Stomach (tissue), 8 donors: ENCODE measurements at regions not wholly inside any gene's neighbourhood (a gene's known extent, or its start where the extent isn't known, plus 50 kb on each side); places are given as distances from the start of the nearest gene placed in this dataset.

Experiments used
- DNase-seq, 2 donors: peaks; one replicate each; pipeline versions ENCODE4 v3.0.0 to v3.0.0-alpha.2; 2013 to 2019
- H3K27ac ChIP-seq, 5 donors: fragments of 200-600 bp in 4 of 5; sonication (generic) in 4 of 5; one replicate each; pipeline ENCODE4 v1.5.1; 2013 to 2019; ENCODE audit warnings: mild to moderate bottlenecking in 1 of 5, moderate library complexity in 1 of 5
- H3K27me3 ChIP-seq, 3 donors: fragments of 200-600 bp; sonication (generic); one replicate each; pipeline ENCODE4 v1.5.1; 2017 to 2019; ENCODE audit warnings: mixed run types in 1 of 3
- H3K36me3 ChIP-seq, 4 donors: fragments of 200-600 bp; sonication (generic); 1 replicate in 3 of 4; 2 replicates in 1 of 4; pipeline ENCODE4 v1.5.1; 2016 to 2019
- H3K4me1 ChIP-seq, 4 donors: fragments of 200-600 bp; sonication (generic); one replicate each; pipeline ENCODE4 v1.5.1; 2016 to 2019
- H3K4me3 ChIP-seq, 4 donors: fragments of 200-600 bp; sonication (generic) in 3 of 4; one replicate each; pipeline ENCODE4 v1.5.1; 2016 to 2019; ENCODE audit warnings: mild to moderate bottlenecking in 1 of 4
- H3K9me3 ChIP-seq, 4 donors: fragments of 200-600 bp; sonication (generic); one replicate each; pipeline ENCODE4 v1.5.1; 2016 to 2019
- CTCF ChIP-seq, 7 experiments: fragments of 450-650 bp in 4 of 7; fragments of 200-600 bp in 3 of 7; sonication (generic) in 3 of 7; IDR thresholded peaks; one replicate each; pipeline ENCODE4 v1.5.1; 2016 to 2019; ENCODE audit warnings: antibody characterized with exemption in 7 of 7, control low read depth in 2 of 7, mild to moderate bottlenecking in 1 of 7
- EP300 ChIP-seq: sonication (generic); formaldehyde crosslinking; IDR thresholded peaks from one replicate; pipeline ENCODE4 v1.6.1; 2017; ENCODE audit warnings: antibody characterized with exemption
- POLR2A ChIP-seq, 4 donors: fragments of 450-650 bp; IDR thresholded peaks; one replicate each; pipeline ENCODE4 v1.6.1; 2016; ENCODE audit warnings: antibody characterized with exemption in 4 of 4, control low read depth in 2 of 4, mild to moderate bottlenecking in 1 of 4, moderate library complexity in 1 of 4
- POLR2AphosphoS5 ChIP-seq, 3 donors: sonication (generic); formaldehyde crosslinking; IDR thresholded peaks; one replicate each; pipeline ENCODE4 v1.6.1; 2016; ENCODE audit warnings: antibody characterized with exemption in 3 of 3
- WGBS, 5 donors: extraction: QIAGEN DNeasy Blood & Tissue Kit in 3 of 5; methylation state at CpG; one replicate each; pipeline versions ENCODE4 v1.1.5 to v1.1.7; 2013 to 2018; 5-methylcytosine and 5-hydroxymethylcytosine counted together
- intact Hi-C: fragments of 100-400 bp; cut with DNase I; formaldehyde crosslinking; loops from one replicate; pipeline ENCODE4 v1.15.1; 2023; ENCODE audit warnings: low total_unique reads
- donor health status: healthy with polysubstance abuse.
- donor health status: Bipolar disorder and iron deficiency.
- donor health status: healthy.

DNA sequence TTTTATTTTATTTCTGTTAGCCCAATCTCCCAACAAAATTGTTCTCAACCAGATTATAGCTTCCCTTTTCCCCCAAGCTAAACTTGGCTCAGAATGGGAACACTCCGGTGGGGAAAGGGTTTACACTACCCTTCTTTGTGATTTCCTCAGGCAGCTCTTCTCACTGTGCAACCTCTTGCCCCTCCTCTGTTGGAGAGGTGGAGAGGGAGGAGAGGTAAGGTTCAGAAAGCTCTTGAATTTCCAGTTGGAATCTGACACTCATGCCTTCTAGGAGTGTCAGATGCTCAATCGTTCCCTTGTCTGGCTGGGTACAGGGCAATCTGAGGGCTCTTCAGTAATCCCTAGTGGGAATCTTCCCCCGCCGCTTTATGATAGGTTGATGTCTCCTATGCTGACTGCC lies 486.1 kb upstream of the KLF12 start:
- no peak for TF ChIP-seq EP300
- TF ChIP-seq CTCF (IDR thresholded peaks at IDR 0.05) = no peak
- no peak for TF ChIP-seq POLR2A (IDR thresholded peaks at IDR 0.05)
- no peak for TF ChIP-seq POLR2AphosphoS5 (IDR thresholded peaks at IDR 0.05)
- 68 to 86% (median 70%) methylated on average over 4 of the region's 4 CpGs for WGBS, 5 donors
- DNase-seq = no peak
- no peaks in the 10 kb centered on the region for H3K27me3 ChIP-seq
- intact Hi-C loops = no loop called here
- H3K9me3 ChIP-seq = no peaks in the 10 kb centered on the region
- H3K36me3 ChIP-seq = no peaks in the 10 kb centered on the region
- H3K27ac ChIP-seq = no peak overlapping the region
- no peak overlapping the region for H3K4me3 ChIP-seq
- H3K4me1 ChIP-seq = no peaks in the 10 kb centered on the region

DNA sequence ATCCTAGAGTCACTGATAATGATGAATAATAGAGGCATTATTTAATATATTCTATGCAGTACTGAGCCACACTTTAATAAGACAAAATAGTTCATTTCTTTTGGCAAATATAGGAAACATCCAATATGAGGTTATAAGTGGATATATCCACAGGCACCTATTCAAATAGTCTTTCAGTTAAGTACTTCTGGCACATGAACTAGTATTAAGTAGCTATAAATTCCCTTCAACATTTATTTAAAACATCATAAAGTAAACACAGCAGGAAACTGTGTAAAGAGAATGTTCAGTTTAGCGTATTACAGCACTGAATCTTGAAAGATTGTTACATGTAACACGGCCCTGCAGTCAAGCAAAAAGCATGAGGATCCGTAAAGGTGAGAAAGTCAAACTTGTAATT lies 463.3 kb upstream of the KLF12 start:
- no peaks in the 10 kb centered on the region for H3K27me3 ChIP-seq
- no peaks in the 10 kb centered on the region for H3K4me1 ChIP-seq
- no peaks in the 10 kb centered on the region for H3K36me3 ChIP-seq
- peak in 1 of 2 donors; percentile 9 for DNase-seq
- intact Hi-C loops = no loop called here
- no peak overlapping the region for H3K27ac ChIP-seq
- TF ChIP-seq POLR2AphosphoS5 (IDR thresholded peaks at IDR 0.05) (no peak), EP300 (no peak), POLR2A (IDR thresholded peaks at IDR 0.05) (no peak), CTCF (IDR thresholded peaks at IDR 0.05) (no peak)
- 18 to 43% (median 31%) methylated on average over 3 of the region's 3 CpGs for WGBS, 5 donors
- H3K4me3 ChIP-seq = no peak overlapping the region
- peaks cover 0 to 13% (median 3%) of the 10 kb centered on the region in 4 donors for H3K9me3 ChIP-seq

- Histone ChIP-seq H3K4me3 (no peak overlapping the region), H3K9me3 (peaks cover 0 to 13% (median 3%) of the 10 kb centered on the region in 4 donors), H3K27me3 (no peaks in the 10 kb centered on the region), H3K36me3 (no peaks in the 10 kb centered on the region), H3K4me1 (no peaks in the 10 kb centered on the region), H3K27ac (no peak overlapping the region)
- WGBS, 5 donors = 54 to 84% (median 62%) methylated on average over 5 of the region's 5 CpGs
- intact Hi-C loops = no loop called here
- no peak for TF ChIP-seq POLR2A (IDR thresholded peaks at IDR 0.05)
- no peak for TF ChIP-seq POLR2AphosphoS5 (IDR thresholded peaks at IDR 0.05)
- TF ChIP-seq CTCF (IDR thresholded peaks at IDR 0.05) = no peak
- no peak for TF ChIP-seq EP300
- DNase-seq = no peak
Observed at GRCh38 chr13:74596691-74597090, 462.5 kb upstream of the KLF12 start.

DNA sequence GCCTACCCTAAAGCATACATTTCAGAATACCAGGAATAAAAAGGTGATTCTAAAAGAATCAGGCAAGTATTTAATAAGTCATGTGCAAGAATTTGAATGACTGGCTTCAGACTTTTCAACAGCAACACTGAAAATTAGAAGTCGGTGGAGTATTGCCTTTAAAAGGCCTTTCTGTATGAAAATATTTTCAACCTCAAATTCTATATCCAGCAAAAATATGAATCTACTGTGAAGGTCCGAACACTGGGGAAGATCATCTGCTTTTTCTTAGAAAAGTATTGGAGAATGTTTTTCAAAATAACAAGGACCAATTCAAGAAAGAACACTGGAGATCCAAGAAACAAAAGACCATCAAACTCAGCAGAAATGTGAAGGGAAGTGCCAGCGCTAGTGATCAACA lies 459.5 kb upstream of the KLF12 start:
- no peak overlapping the region for H3K4me3 ChIP-seq
- no peak for TF ChIP-seq POLR2A (IDR thresholded peaks at IDR 0.05)
- no peak for TF ChIP-seq CTCF (IDR thresholded peaks at IDR 0.05)
- no peak for TF ChIP-seq POLR2AphosphoS5 (IDR thresholded peaks at IDR 0.05)
- TF ChIP-seq EP300 = no peak
- WGBS, 5 donors = 88 to 94% (median 92%) methylated on average over 3 of the region's 3 CpGs
- peaks cover 0 to 13% (median 3%) of the 10 kb centered on the region in 4 donors for H3K9me3 ChIP-seq
- DNase-seq = no peak
- no peaks in the 10 kb centered on the region for H3K36me3 ChIP-seq
- intact Hi-C loops = no loop called here
- H3K4me1 ChIP-seq = no peaks in the 10 kb centered on the region
- no peaks in the 10 kb centered on the region for H3K27me3 ChIP-seq
- no peak overlapping the region for H3K27ac ChIP-seq
